Right lobe of liver (tissue), 6 donors: ENCODE measurements at regions not wholly inside any gene's neighbourhood (a gene's known extent, or its start where the extent isn't known, plus 50 kb on each side); places are given as distances from the start of the nearest gene placed in this dataset.

Experiments used
- ATAC-seq, 4 donors: fragments of 200-7000 bp; cut with Tn5 transposase; one replicate each; pipeline ENCODE4 v1.9.1; 2020; ENCODE audit warnings: mild to moderate bottlenecking in 4 of 4, moderate library complexity in 4 of 4
- DNase-seq, 3 donors: peaks; one replicate each; pipeline ENCODE4 v3.0.0-alpha.2; 2020
- H3K27ac ChIP-seq, 3 donors: fragments of 200-600 bp; one replicate each; pipeline ENCODE4 v1.8.0; 2022
- H3K27me3 ChIP-seq, 2 donors: fragments of 200-600 bp; one replicate each; pipeline ENCODE4 v1.8.0; 2022
- H3K36me3 ChIP-seq, 4 donors: fragments of 200-600 bp; sonication (generic) in 1 of 4; one replicate each; pipeline versions ENCODE4 v1.5.1 to v1.8.0; 2017 to 2022; ENCODE audit warnings: control low read depth in 1 of 4
- H3K4me1 ChIP-seq, 4 donors: fragments of 200-600 bp; sonication (generic) in 1 of 4; one replicate each; pipeline versions ENCODE4 v1.5.1 to v1.8.0; 2017 to 2022; ENCODE audit warnings: control low read depth in 1 of 4
- H3K4me3 ChIP-seq, 3 donors: fragments of 200-600 bp; one replicate each; pipeline ENCODE4 v1.8.0; 2022
- H3K9me3 ChIP-seq, 4 donors: fragments of 200-600 bp; sonication (generic) in 1 of 4; one replicate each; pipeline versions ENCODE4 v1.5.1 to v1.8.0; 2017 to 2022; ENCODE audit warnings: control low read depth in 1 of 4
- CTCF ChIP-seq, 4 donors: fragments of 200-600 bp in 3 of 4; fragments of 450-650 bp in 1 of 4; IDR thresholded peaks; one replicate each; pipeline versions ENCODE4 v1.5.1 to v1.8.0; 2016 to 2022; ENCODE audit warnings: antibody characterized with exemption in 4 of 4, mild to moderate bottlenecking in 2 of 4
- POLR2A ChIP-seq: fragments of 450-650 bp; IDR thresholded peaks from one replicate; pipeline ENCODE4 v1.6.1; 2017; ENCODE audit warnings: antibody characterized with exemption, mild to moderate bottlenecking
- WGBS: methylation state at CpG from one replicate; pipeline ENCODE4 v1.1.6; 2018; ENCODE audit warnings: low coverage, low lambda C conversion rate; ENCODE audit not compliant: insufficient coverage; ENCODE audit errors: missing lambda C conversion rate; 5-methylcytosine and 5-hydroxymethylcytosine counted together
- intact Hi-C, 2 donors: fragments of 100-400 bp; cut with DNase I; formaldehyde crosslinking; loops; one replicate each; pipeline versions ENCODE4 v1.11.2 to v1.14.1; 2022
- donor health status: DM: no; HTN: yes; CAD: no.
- donor health status: DM: no; HTN: no; CAD: no.
- donor health status: DM: no; HTN: no; CAD: no.
- donor health status: DM: no; HTN: yes; CAD: no.
- donor health status: DM: no; HTN: yes; CAD: no.

GRCh38 chr9:80538976-80539375 lies 967.2 kb downstream of the TLE4 start:
- H3K27ac ChIP-seq, result no peak overlapping the region
- no peaks in the 10 kb centered on the region for H3K9me3 ChIP-seq
- no peak for ATAC-seq
- no peaks in the 10 kb centered on the region for H3K27me3 ChIP-seq
- no peak for DNase-seq
- H3K4me1 ChIP-seq, result no peaks in the 10 kb centered on the region
- no peak for TF ChIP-seq CTCF (IDR thresholded peaks at IDR 0.05)
- no peak for TF ChIP-seq POLR2A
- intact Hi-C loops, result no loop called here
- 47% methylated on average over 1 of the region's 1 CpG for WGBS
- no peak overlapping the region for H3K4me3 ChIP-seq
- no peaks in the 10 kb centered on the region for H3K36me3 ChIP-seq

- no peaks in the 10 kb centered on the region for H3K27me3 ChIP-seq
- DNase-seq (no peak), ATAC-seq (no peak)
- TF ChIP-seq CTCF (IDR thresholded peaks at IDR 0.05), result no peak
- no peak for TF ChIP-seq POLR2A
- no peaks in the 10 kb centered on the region for H3K4me1 ChIP-seq
- intact Hi-C loops, result no loop called here
- no peaks in the 10 kb centered on the region for H3K9me3 ChIP-seq
- WGBS, result 76% methylated on average over 3 of the region's 3 CpGs
- H3K4me3 ChIP-seq, result no peak overlapping the region
- no peak overlapping the region for H3K27ac ChIP-seq
- no peaks in the 10 kb centered on the region for H3K36me3 ChIP-seq
Measured at GRCh38 chr9:80522465-80522864, 950.7 kb downstream of the TLE4 start.

- H3K27ac ChIP-seq, result no peak overlapping the region
- ATAC-seq (no peak), DNase-seq (no peak)
- H3K27me3 ChIP-seq, result no peaks in the 10 kb centered on the region
- H3K4me1 ChIP-seq, result no peaks in the 10 kb centered on the region
- no peaks in the 10 kb centered on the region for H3K36me3 ChIP-seq
- WGBS, result 43% methylated on average over 3 of the region's 3 CpGs
- H3K9me3 ChIP-seq, result no peaks in the 10 kb centered on the region
- no peak for TF ChIP-seq CTCF (IDR thresholded peaks at IDR 0.05)
- no peak for TF ChIP-seq POLR2A
- intact Hi-C loops, result no loop called here
- no peak overlapping the region for H3K4me3 ChIP-seq
Measured at GRCh38 chr9:80521151-80521550, 949.4 kb downstream of the TLE4 start.

- no peak for TF ChIP-seq CTCF (IDR thresholded peaks at IDR 0.05)
- TF ChIP-seq POLR2A, result no peak
- Histone ChIP-seq H3K4me3 (no peak overlapping the region), H3K36me3 (no peaks in the 10 kb centered on the region), H3K27me3 (no peaks in the 10 kb centered on the region), H3K4me1 (no peaks in the 10 kb centered on the region), H3K27ac (no peak overlapping the region), H3K9me3 (no peaks in the 10 kb centered on the region)
- intact Hi-C loops, result no loop called here
- no peak for DNase-seq
- no peak for ATAC-seq
- WGBS, result 65% methylated on average over 4 of the region's 4 CpGs
Measured at GRCh38 chr9:80520231-80520630, 948.5 kb downstream of the TLE4 start.

- ATAC-seq (no peak), DNase-seq (no peak)
- H3K9me3 ChIP-seq, result no peaks in the 10 kb centered on the region
- no peaks in the 10 kb centered on the region for H3K4me1 ChIP-seq
- 82% methylated on average over 3 of the region's 3 CpGs for WGBS
- no peak overlapping the region for H3K27ac ChIP-seq
- no peaks in the 10 kb centered on the region for H3K36me3 ChIP-seq
- TF ChIP-seq CTCF (IDR thresholded peaks at IDR 0.05) (no peak), POLR2A (no peak)
- intact Hi-C loops, result no loop called here
- no peak overlapping the region for H3K4me3 ChIP-seq
- H3K27me3 ChIP-seq, result no peaks in the 10 kb centered on the region
Measured at GRCh38 chr9:80518441-80518840, 946.7 kb downstream of the TLE4 start.
